ENCODE measurements at regions not wholly inside any gene's neighbourhood (a gene's known extent, or its start where the extent isn't known, plus 50 kb on each side); places are given as distances from the start of the nearest gene placed in this dataset.

DNA sequence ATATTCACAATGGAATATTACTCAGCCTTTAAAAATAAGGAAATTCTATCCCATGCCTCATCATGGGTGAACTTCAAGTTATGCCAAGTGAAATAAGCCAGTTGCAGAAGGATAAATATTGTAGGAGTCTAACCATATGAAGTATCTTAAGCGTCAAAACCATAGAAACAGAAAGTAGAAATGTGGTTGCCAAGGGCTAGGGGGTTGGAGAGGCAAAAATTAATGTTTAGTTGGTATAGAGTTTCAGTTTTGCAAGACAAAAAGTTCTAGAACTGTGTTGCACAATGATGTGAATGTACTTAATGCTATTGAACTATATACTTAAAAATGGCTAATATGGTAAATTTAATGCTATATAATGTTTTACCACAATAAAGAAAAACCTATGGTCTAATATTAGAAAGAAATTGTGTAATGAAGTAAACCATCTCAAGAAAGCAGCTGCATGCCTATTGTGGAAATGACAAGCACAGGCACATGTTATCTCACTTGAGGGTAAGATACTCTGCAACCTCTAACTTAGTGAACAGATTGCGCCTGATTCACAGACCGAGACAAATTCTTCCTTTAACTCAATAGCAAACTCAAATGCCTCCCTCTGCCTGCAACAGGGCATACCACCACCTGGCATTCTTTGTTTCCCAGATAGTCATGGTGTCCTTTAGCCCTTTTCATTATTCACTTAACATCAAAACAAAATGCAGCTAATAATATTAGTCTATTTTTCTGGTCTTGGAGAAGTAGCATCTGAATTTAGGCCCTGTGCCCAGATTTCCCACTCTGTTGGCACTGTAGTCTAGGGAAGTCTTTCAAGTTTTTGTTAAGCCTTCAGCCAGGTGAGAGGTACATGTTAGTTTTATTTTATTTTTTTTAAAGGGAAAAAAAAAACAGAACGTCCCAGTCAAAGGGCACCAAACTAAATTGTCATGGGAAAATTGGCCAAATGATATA, 80.2 kb upstream of the ACP3 start:
- DNase-seq (ENCODE audit: low spot score), result no peak

- DNase-seq (ENCODE audit: low spot score), result no peak
Measured at GRCh38 chr3:132237652-132238032, 79.6 kb upstream of the ACP3 start.

GRCh38 chr3:132239587-132239986, 77.6 kb upstream of the ACP3 start:
- DNase-seq (ENCODE audit: low spot score), result no peak

DNA sequence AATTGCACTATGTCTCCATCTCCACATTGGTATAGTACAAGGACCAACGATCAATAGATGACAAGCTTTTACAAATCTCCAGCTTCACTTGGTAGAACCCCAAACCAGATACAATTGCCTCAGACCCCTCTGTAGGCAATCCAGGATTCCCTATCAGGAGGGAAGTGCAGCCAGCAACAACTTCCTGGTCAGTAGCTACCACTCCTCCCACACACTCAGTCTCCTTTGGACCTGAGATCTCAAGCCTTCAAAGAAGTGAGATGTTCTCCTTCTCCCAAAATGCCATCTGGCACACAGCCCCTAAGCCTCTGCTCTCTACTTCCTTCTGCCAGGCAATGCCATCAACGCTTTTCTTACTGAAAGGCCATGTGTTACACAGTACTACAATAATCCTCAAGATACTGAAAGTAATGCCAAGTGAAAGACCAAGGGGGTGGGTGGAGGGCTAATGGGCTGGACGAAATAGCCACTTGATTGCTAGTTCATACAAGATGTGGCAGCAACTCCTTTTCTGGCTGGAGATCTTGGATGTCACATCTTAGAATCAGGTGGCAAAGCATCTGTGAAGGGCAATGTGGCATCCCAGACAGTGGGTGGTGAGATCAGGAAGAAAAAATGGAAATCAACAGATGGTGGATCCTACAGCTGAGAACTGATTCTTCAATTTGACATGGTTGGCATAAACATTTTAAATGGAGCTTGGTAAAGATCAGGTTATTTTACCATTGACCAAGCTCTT, 75.3 kb upstream of the ACP3 start:
- no peak for DNase-seq (ENCODE audit: low spot score)

DNA sequence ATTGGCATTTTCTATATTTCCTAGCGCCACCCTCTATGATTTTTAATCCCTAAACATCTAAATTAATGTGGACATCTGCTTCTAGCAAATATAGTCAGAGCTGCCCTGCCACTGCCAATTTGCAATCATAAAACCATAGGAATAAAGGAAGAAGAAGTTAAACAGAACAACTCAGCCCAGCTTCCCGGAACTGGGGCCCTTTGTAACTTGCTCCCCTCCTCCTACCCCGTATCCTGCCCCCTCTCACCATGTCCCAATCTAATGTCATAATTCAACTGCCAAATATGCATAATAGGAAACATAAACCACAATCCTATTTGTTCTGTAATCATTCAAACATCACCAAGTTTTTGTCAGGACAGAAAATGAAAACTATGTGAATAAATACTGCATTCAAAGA, 74.4 kb upstream of the ACP3 start:
- DNase-seq (ENCODE audit: low spot score), result no peak

DNA sequence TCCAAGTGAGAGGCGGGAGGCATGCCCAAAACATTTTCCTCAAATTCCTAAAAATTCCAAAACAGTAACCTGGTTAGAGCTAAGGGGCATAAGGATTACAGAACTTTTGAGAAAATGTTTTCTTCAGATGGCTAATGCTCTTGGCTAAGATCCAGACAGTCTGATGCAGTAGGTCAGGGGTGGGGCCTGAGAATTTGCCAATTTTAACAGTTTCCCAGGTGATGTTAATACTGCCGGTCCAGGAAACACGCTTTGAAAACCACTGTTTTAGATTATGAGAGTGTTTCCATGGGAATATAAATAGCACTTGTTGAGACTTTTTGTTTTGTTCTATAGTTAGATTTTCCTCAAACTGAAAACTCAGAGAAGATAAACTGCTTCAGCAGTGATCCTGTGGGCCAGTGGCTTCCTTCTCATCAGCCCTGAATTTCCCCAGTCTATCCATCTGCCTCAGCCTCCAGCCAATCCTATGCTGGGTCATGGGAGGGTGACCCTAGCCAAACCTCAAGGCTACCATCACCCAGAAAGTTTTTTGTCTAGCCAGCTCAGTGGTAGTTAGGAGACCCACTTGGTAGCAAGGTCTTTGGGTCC, 71.6 kb upstream of the ACP3 start:
- no peak for DNase-seq (ENCODE audit: low spot score)

- no peak for DNase-seq (ENCODE audit: low spot score)
Measured at GRCh38 chr3:132246212-132246611, 71.0 kb upstream of the ACP3 start.

GRCh38 chr3:132247211-132247610, 70.0 kb upstream of the ACP3 start:
- DNase-seq (ENCODE audit: low spot score), result no peak

GRCh38 chr3:132248490-132248889, 68.7 kb upstream of the ACP3 start:
- no peak for DNase-seq (ENCODE audit: low spot score)

GRCh38 chr3:132253262-132253878, 63.8 kb upstream of the ACP3 start:
- DNase-seq (ENCODE audit: low spot score), result peak; percentile 33

DNA sequence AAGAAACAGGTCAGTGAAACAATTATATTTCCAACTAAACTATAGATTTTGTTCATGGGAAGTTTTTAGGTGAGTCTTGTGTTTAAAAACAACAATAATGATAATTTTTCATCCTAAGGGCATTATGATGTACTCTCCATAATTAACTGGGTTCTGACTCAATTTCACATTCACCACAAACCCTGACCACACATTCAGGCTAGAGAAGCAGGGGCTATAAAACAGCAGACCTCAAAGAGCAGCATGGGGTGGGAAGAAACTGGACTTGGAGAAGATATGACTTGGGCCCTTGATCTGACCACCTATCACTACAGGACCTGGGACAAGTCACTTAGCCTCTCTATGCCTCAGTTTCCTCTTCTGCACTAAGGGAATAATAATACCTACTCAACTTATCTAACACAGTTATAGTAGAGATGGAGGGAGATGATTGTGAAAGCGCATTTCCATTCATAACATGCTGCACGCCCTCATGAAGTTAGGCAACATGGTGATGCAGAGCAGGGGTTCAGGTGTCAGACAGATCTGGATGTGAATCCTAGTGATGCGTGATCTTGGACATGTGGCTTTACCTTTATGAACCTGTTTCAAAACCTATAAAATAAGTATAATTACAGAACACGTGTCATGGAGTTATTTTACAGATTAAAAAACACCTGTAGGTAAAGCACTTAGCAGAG, 63.0 kb upstream of the ACP3 start:
- DNase-seq (ENCODE audit: low spot score), result no peak

DNA sequence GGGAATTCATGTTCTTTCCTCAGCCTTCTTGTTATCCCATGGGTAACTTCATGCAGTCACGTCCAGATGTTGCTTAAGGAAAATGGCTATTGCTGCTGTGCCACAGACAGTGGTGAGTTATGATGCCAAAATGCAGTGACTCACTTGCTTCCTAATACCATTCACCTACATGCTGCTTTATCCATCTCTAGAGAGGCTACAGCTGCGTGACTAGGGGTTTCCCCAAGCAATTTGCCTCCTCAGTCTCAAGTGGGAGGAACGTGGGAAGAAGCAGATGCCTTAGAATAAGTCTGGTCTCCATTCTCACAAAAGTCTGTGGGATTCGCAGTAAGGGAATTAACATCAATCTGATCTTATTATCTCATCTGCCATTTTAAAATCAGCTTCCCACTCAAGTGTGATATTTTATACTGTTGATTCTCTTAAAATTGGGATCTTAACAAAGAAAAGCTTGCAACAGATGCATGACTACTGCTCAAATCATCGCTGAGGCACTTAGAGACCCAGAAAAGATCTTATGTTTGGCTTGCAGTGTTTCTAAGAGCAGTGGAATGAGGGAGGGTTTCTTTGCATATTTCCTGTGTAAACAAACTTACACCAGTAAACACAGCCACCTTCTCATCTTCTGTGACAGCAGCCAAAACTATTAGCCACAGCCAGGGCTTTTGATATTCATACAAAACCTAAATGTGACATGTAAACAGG, 62.0 kb upstream of the ACP3 start:
- DNase-seq (ENCODE audit: low spot score), result no peak

DNA sequence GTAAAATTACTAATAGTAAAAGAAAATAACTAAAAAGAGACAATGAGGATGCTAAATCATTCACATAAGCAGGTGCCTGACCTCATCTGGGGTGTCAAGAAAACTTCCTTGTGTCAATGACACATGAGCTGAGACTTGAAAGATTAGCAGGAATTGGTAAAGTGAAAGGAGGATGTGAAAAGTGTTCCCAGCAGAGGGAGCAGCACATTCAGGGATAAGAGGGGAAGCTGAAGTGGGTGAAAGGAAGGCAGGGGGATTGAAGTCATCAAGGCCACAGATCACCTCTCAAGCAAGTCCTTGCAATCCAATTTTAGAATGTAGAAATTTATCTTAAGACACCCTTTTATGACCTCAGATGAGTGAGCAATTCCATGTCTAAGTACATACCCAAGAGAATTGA, 60.2 kb upstream of the ACP3 start:
- peak; percentile 35 for DNase-seq (ENCODE audit: low spot score)

- no peak for DNase-seq (ENCODE audit: low spot score)
Measured at GRCh38 chr3:132261506-132261905, 55.7 kb upstream of the ACP3 start.

- no peak for DNase-seq (ENCODE audit: low spot score)
Measured at GRCh38 chr3:132262305-132262704, 54.9 kb upstream of the ACP3 start.

DNA sequence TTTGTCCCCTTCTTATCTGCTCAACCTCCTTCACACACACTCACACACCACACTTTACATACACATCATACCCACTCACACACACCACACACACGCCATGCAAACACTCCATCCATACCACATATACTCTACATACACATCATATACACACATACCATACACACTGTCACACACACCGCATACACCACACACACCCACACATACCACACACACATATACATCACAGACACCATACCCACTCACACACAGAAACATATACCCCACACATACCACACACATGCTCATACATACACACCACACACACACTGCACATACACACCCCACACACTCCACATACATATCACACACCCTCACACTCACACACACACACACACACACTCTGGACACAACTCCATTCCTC, 54.3 kb upstream of the ACP3 start:
- DNase-seq (ENCODE audit: low spot score), result no peak

DNA sequence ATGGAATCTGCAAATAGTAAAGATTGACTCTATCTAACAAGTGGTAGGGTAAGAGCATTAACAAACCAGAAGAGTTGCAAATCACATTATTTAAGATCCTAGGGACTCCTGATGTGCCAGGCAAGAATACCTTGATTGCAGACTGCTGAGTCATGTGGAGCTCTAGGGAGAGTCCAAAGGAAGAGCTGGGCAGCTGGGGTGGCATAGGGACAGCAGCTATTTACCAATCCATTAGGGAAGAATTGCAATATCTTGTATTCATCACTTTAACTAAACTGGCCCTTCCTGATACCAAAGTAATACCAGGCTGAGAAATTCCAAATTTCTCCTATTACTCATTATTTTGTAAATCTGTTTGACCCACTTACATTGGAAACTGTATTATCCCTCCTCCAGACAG, 52.2 kb upstream of the ACP3 start:
- DNase-seq (ENCODE audit: low spot score), result no peak

GRCh38 chr3:132265488-132265887, 51.7 kb upstream of the ACP3 start:
- no peak for DNase-seq (ENCODE audit: low spot score)

DNA sequence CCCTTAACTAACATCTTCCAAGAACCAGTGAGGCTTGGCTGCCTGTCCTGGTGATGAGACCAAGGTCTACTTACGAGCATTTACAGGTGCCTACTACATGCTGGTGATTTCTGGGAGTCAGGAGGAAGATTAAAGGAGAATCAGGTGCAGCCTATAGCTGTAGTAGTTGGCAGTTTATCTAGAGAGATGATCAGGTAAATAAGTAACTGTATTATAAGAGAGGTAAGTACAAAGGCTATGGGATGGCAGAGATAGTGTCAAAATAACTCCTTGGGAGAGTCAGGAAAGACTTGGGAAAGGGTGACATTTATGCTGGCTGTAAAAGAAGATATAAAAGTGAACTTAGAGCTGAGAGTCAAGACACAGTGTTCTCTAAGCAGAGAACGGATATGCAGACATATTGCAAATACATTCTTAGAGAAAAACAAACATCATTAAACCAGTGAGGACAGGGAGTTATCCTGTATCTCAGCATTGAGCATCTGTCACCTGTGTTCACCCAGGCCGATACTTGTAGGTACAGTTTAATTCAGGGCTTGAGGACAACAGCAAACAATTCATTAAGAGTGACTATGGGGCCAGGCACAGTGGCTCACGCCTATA, 49.7 kb upstream of the ACP3 start:
- no peak for DNase-seq (ENCODE audit: low spot score)
